ELF-1 (cell line): ENCODE measurements at regions not wholly inside any gene's neighbourhood (a gene's known extent, or its start where the extent isn't known, plus 50 kb on each side); places are given as distances from the start of the nearest gene placed in this dataset.
A peak's percentile ranks its signal among the peaks of the same experiment; 100 is the strongest.

Experiments used
- DNase-seq: peaks from one replicate; pipeline ENCODE4 v3.0.0-alpha.2; 2016; ENCODE audit warnings: low read depth, low spot score

- DNase-seq, result no peak
Observed at GRCh38 chr15:29323557-29323956, 53.9 kb upstream of the NSMCE3 start.

GRCh38 chr15:29322415-29322814, 52.8 kb upstream of the NSMCE3 start:
- no peak for DNase-seq

GRCh38 chr15:29320420-29320819, 50.8 kb upstream of the NSMCE3 start:
- DNase-seq, result no peak

- peak; percentile 27 for DNase-seq
Observed at GRCh38 chr15:29319823-29320222, 50.2 kb upstream of the NSMCE3 start.
